Stomach (tissue), 8 donors: ENCODE measurements at regions not wholly inside any gene's neighbourhood (a gene's known extent, or its start where the extent isn't known, plus 50 kb on each side); places are given as distances from the start of the nearest gene placed in this dataset.

Source experiments
- DNase-seq, 2 donors: peaks; one replicate each; pipeline versions ENCODE4 v3.0.0 to v3.0.0-alpha.2; 2013 to 2019
- H3K27ac ChIP-seq, 5 donors: fragments of 200-600 bp in 4 of 5; sonication (generic) in 4 of 5; one replicate each; pipeline ENCODE4 v1.5.1; 2013 to 2019; ENCODE audit warnings: mild to moderate bottlenecking in 1 of 5, moderate library complexity in 1 of 5
- H3K27me3 ChIP-seq, 3 donors: fragments of 200-600 bp; sonication (generic); one replicate each; pipeline ENCODE4 v1.5.1; 2017 to 2019; ENCODE audit warnings: mixed run types in 1 of 3
- H3K36me3 ChIP-seq, 4 donors: fragments of 200-600 bp; sonication (generic); 1 replicate in 3 of 4; 2 replicates in 1 of 4; pipeline ENCODE4 v1.5.1; 2016 to 2019
- H3K4me1 ChIP-seq, 4 donors: fragments of 200-600 bp; sonication (generic); one replicate each; pipeline ENCODE4 v1.5.1; 2016 to 2019
- H3K4me3 ChIP-seq, 4 donors: fragments of 200-600 bp; sonication (generic) in 3 of 4; one replicate each; pipeline ENCODE4 v1.5.1; 2016 to 2019; ENCODE audit warnings: mild to moderate bottlenecking in 1 of 4
- H3K9me3 ChIP-seq, 4 donors: fragments of 200-600 bp; sonication (generic); one replicate each; pipeline ENCODE4 v1.5.1; 2016 to 2019
- CTCF ChIP-seq, 7 experiments: fragments of 450-650 bp in 4 of 7; fragments of 200-600 bp in 3 of 7; sonication (generic) in 3 of 7; IDR thresholded peaks; one replicate each; pipeline ENCODE4 v1.5.1; 2016 to 2019; ENCODE audit warnings: antibody characterized with exemption in 7 of 7, control low read depth in 2 of 7, mild to moderate bottlenecking in 1 of 7
- EP300 ChIP-seq: sonication (generic); formaldehyde crosslinking; IDR thresholded peaks from one replicate; pipeline ENCODE4 v1.6.1; 2017; ENCODE audit warnings: antibody characterized with exemption
- POLR2A ChIP-seq, 4 donors: fragments of 450-650 bp; IDR thresholded peaks; one replicate each; pipeline ENCODE4 v1.6.1; 2016; ENCODE audit warnings: antibody characterized with exemption in 4 of 4, control low read depth in 2 of 4, mild to moderate bottlenecking in 1 of 4, moderate library complexity in 1 of 4
- POLR2AphosphoS5 ChIP-seq, 3 donors: sonication (generic); formaldehyde crosslinking; IDR thresholded peaks; one replicate each; pipeline ENCODE4 v1.6.1; 2016; ENCODE audit warnings: antibody characterized with exemption in 3 of 3
- WGBS, 5 donors: extraction: QIAGEN DNeasy Blood & Tissue Kit in 3 of 5; methylation state at CpG; one replicate each; pipeline versions ENCODE4 v1.1.5 to v1.1.7; 2013 to 2018; 5-methylcytosine and 5-hydroxymethylcytosine counted together
- intact Hi-C: fragments of 100-400 bp; cut with DNase I; formaldehyde crosslinking; loops from one replicate; pipeline ENCODE4 v1.15.1; 2023; ENCODE audit warnings: low total_unique reads
- donor health status: healthy with polysubstance abuse.
- donor health status: Bipolar disorder and iron deficiency.
- donor health status: healthy.

GRCh38 chr12:75655315-75655806 is 144.0 kb upstream of the KRR1 start:
- TF ChIP-seq EP300 (no peak), POLR2A (IDR thresholded peaks at IDR 0.05) (no peak), CTCF (IDR thresholded peaks at IDR 0.05) (no peak), POLR2AphosphoS5 (IDR thresholded peaks at IDR 0.05) (no peak)
- H3K4me3 ChIP-seq, result no peak overlapping the region
- H3K36me3 ChIP-seq, result no peaks in the 10 kb centered on the region
- no peak for DNase-seq
- H3K27ac ChIP-seq, result no peak overlapping the region
- 81 to 93% (median 83%) methylated on average over 4 of the region's 4 CpGs for WGBS, 5 donors
- H3K27me3 ChIP-seq, result no peaks in the 10 kb centered on the region
- intact Hi-C loops, result no loop called here
- H3K4me1 ChIP-seq, result peaks cover 0 to 4% (median 0%) of the 10 kb centered on the region in 4 donors
- H3K9me3 ChIP-seq, result no peaks in the 10 kb centered on the region

DNA sequence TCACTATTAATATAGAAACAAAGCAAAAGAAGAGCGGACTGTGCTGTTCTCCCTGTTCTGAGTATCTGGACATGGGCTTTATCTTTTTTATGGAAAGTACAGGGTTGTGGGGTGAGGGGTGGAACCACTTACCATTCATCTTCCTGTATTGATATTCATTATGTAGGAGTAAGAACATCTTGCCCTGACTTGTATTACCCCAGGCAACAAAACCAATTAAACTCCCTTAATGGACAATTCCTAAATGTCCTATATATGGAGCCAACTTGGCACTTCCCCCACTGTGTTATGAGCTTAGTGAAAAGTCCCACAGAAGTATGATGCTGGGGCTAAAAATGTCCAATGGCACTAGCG is 139.9 kb upstream of the KRR1 start:
- Histone ChIP-seq H3K27ac (no peak overlapping the region), H3K4me1 (no peaks in the 10 kb centered on the region), H3K9me3 (no peaks in the 10 kb centered on the region), H3K4me3 (no peak overlapping the region), H3K27me3 (no peaks in the 10 kb centered on the region), H3K36me3 (no peaks in the 10 kb centered on the region)
- 83 to 90% (median 84%) methylated on average over 2 of the region's 2 CpGs for WGBS, 5 donors
- TF ChIP-seq CTCF (IDR thresholded peaks at IDR 0.05) (no peak), POLR2AphosphoS5 (IDR thresholded peaks at IDR 0.05) (no peak), EP300 (no peak), POLR2A (IDR thresholded peaks at IDR 0.05) (no peak)
- DNase-seq, result peak in 1 of 2 donors; percentile 61
- intact Hi-C loops, result no loop called here

- no peaks in the 10 kb centered on the region for H3K27me3 ChIP-seq
- H3K4me3 ChIP-seq, result no peak overlapping the region
- DNase-seq, result no peak
- no peak overlapping the region for H3K27ac ChIP-seq
- no peaks in the 10 kb centered on the region for H3K9me3 ChIP-seq
- 30 to 62% (median 44%) methylated on average over 2 of the region's 2 CpGs for WGBS, 5 donors
- no peaks in the 10 kb centered on the region for H3K36me3 ChIP-seq
- TF ChIP-seq CTCF (IDR thresholded peaks at IDR 0.05), result no peak
- TF ChIP-seq EP300, result no peak
- TF ChIP-seq POLR2A (IDR thresholded peaks at IDR 0.05), result no peak
- no peak for TF ChIP-seq POLR2AphosphoS5 (IDR thresholded peaks at IDR 0.05)
- intact Hi-C loops, result no loop called here
- H3K4me1 ChIP-seq, result no peaks in the 10 kb centered on the region
These were observed 139.4 kb upstream of the KRR1 start for GRCh38 chr12:75650595-75651341.

GRCh38 chr12:75650100-75650499 is 138.7 kb upstream of the KRR1 start:
- Histone ChIP-seq H3K36me3 (no peaks in the 10 kb centered on the region), H3K4me1 (no peaks in the 10 kb centered on the region), H3K4me3 (no peak overlapping the region), H3K27me3 (no peaks in the 10 kb centered on the region), H3K27ac (no peak overlapping the region), H3K9me3 (no peaks in the 10 kb centered on the region)
- TF ChIP-seq POLR2A (IDR thresholded peaks at IDR 0.05), result no peak
- TF ChIP-seq POLR2AphosphoS5 (IDR thresholded peaks at IDR 0.05), result no peak
- no peak for DNase-seq
- intact Hi-C loops, result no loop called here

DNA sequence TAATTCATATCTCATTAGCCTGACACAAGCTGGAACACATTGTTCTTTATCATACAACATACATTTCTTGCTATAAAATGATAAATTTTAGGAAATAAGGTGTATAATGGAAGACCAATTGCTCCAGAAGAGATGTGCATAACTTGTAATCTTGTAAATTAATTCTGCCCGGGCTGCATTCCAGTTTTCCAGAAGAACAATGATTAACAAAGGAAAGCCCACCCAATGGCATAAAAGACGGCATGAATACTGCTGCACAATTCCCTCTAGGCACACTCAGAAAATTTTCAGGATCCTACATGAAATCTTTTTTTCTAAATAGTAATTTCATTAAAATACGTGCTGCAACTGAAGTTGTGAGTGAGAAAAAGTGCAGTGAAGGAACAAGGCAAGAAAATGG is 137.4 kb upstream of the KRR1 start:
- 40 to 65% (median 56%) methylated on average over 3 of the region's 3 CpGs for WGBS, 5 donors
- intact Hi-C loops, result no loop called here
- Histone ChIP-seq H3K27ac (no peak overlapping the region), H3K36me3 (no peaks in the 10 kb centered on the region), H3K4me1 (no peaks in the 10 kb centered on the region), H3K27me3 (no peaks in the 10 kb centered on the region), H3K4me3 (no peak overlapping the region), H3K9me3 (no peaks in the 10 kb centered on the region)
- DNase-seq, result no peak
- no peak for TF ChIP-seq CTCF (IDR thresholded peaks at IDR 0.05)
- TF ChIP-seq EP300, result no peak
- TF ChIP-seq POLR2A (IDR thresholded peaks at IDR 0.05), result no peak
- TF ChIP-seq POLR2AphosphoS5 (IDR thresholded peaks at IDR 0.05), result no peak
